KBM-7 (cell line): ENCODE measurements at regions not wholly inside any gene's neighbourhood (a gene's known extent, or its start where the extent isn't known, plus 50 kb on each side); places are given as distances from the start of the nearest gene placed in this dataset.
A peak's percentile ranks its signal among the peaks of the same experiment; 100 is the strongest.

Experiments
- DNase-seq: peaks from one replicate; pipeline ENCODE4 v3.0.0-alpha.2; 2015
- in situ Hi-C: fragments of 300-500 bp; cut with MboI; formaldehyde crosslinking; loops from 2 replicates; pipeline ENCODE4 v1.14.3; 2020; ENCODE audit warnings: low sequenced_read_pairs, low pct_unique_long_range_greater_than_20kb, mixed read lengths

- in situ Hi-C loops: no loop called here
- DNase-seq: no peak
Measured at GRCh38 chr7:125147047-125147446, 217.4 kb upstream of the POT1 start.

GRCh38 chr7:125136755-125137532 is 207.3 kb upstream of the POT1 start:
- no peak for DNase-seq
- in situ Hi-C loops: no loop called here

- DNase-seq: no peak
- in situ Hi-C loops: no loop called here
Measured at GRCh38 chr7:125136341-125136740, 206.7 kb upstream of the POT1 start.

- DNase-seq: no peak
- in situ Hi-C loops: no loop called here
Measured at GRCh38 chr7:125130173-125130572, 200.5 kb upstream of the POT1 start.

- in situ Hi-C loops: no loop called here
- no peak for DNase-seq
Measured at GRCh38 chr7:125127304-125127703, 197.7 kb upstream of the POT1 start.

- in situ Hi-C loops: no loop called here
- no peak for DNase-seq
Measured at GRCh38 chr7:125126376-125126775, 196.8 kb upstream of the POT1 start.

- in situ Hi-C loops: no loop called here
- no peak for DNase-seq
Measured at GRCh38 chr7:125125315-125125714, 195.7 kb upstream of the POT1 start.

GRCh38 chr7:125122173-125122572 is 192.5 kb upstream of the POT1 start:
- in situ Hi-C loops: no loop called here
- no peak for DNase-seq

- no peak for DNase-seq
- in situ Hi-C loops: no loop called here
Measured at GRCh38 chr7:125119559-125120115, 190.0 kb upstream of the POT1 start.

- in situ Hi-C loops: no loop called here
- DNase-seq: peak; percentile 33
Measured at GRCh38 chr7:125118444-125118843, 188.8 kb upstream of the POT1 start.

- no peak for DNase-seq
- in situ Hi-C loops: no loop called here
Measured at GRCh38 chr7:125112850-125113249, 183.2 kb upstream of the POT1 start.

- in situ Hi-C loops: no loop called here
- DNase-seq: no peak
Measured at GRCh38 chr7:125099519-125099918, 169.9 kb upstream of the POT1 start.

- in situ Hi-C loops: no loop called here
Measured at GRCh38 chr7:125098377-125098970, 168.8 kb upstream of the POT1 start.

GRCh38 chr7:125090596-125090995 is 161.0 kb upstream of the POT1 start:
- DNase-seq: no peak
- in situ Hi-C loops: no loop called here

More at GRCh38 chr7:125098377-125098970, 168.8 kb upstream of the POT1 start:
- DNase-seq: no peak

GRCh38 chr7:125089171-125089570 is 159.5 kb upstream of the POT1 start:
- in situ Hi-C loops: no loop called here

GRCh38 chr7:125088555-125088954 is 158.9 kb upstream of the POT1 start:
- in situ Hi-C loops: no loop called here
- no peak for DNase-seq

More at GRCh38 chr7:125089171-125089570, 159.5 kb upstream of the POT1 start:
- DNase-seq: no peak

GRCh38 chr7:125085084-125085483 is 155.5 kb upstream of the POT1 start:
- DNase-seq: no peak
- in situ Hi-C loops: no loop called here

- in situ Hi-C loops: no loop called here
- no peak for DNase-seq
Measured at GRCh38 chr7:125084196-125084595, 154.6 kb upstream of the POT1 start.

GRCh38 chr7:125074141-125074540 is 144.5 kb upstream of the POT1 start:
- no peak for DNase-seq
- in situ Hi-C loops: loop anchor here (25.0 kb wide), 2 partner anchors 238 to 588 kb away; no protein-coding TSS in a partner anchor

GRCh38 chr7:125065546-125065945 is 135.9 kb upstream of the POT1 start:
- in situ Hi-C loops: loop anchor here (25.0 kb wide), 2 partner anchors 247 to 597 kb away; no protein-coding TSS in a partner anchor
- no peak for DNase-seq
